Fibroblast of pulmonary artery (primary cell): ENCODE measurements at regions not wholly inside any gene's neighbourhood (a gene's known extent, or its start where the extent isn't known, plus 50 kb on each side); places are given as distances from the start of the nearest gene placed in this dataset.

Experiments used
- DNase-seq: peaks from one replicate; pipeline ENCODE4 v3.0.0-alpha.2; 2010; ENCODE audit warnings: low read depth
- H3K4me3 ChIP-seq: replicated peaks from 2 replicates; pipeline ENCODE4 v1.5.1; 2011; ENCODE audit warnings: low read depth, mild to moderate bottlenecking, control low read depth, low read length, moderate library complexity
- TF ChIP-seq, protein P1 (sequence below): IDR thresholded peaks from 2 replicates; pipeline ENCODE4 v1.5.1; 2011; ENCODE audit warnings: mild to moderate bottlenecking, control low read depth, low read length, inconsistent platforms; ENCODE audit errors: missing control alignments

DNA sequence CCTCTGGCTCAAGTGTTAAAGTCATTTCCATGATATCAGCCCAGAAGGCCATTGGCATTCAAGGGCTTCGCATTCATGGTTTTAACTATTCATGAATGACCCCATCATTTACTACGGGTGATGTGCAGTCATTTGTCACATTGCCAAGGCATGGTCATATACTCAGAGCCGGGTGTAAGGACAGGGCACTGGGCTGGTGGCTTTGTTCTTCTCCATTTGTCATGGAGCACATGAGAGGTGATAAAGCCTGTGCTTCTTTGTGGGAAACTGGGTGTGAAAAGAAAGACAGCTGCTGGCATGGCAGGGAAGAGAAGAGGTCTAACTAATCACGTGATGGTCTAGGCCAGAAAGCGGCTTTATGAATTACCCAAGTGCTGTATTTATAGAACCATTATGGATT is 132.2 kb upstream of the PLXNA4 start:
- no peak for DNase-seq
- H3K4me3 ChIP-seq, result no peak overlapping the region
- TF ChIP-seq, protein P1, sequence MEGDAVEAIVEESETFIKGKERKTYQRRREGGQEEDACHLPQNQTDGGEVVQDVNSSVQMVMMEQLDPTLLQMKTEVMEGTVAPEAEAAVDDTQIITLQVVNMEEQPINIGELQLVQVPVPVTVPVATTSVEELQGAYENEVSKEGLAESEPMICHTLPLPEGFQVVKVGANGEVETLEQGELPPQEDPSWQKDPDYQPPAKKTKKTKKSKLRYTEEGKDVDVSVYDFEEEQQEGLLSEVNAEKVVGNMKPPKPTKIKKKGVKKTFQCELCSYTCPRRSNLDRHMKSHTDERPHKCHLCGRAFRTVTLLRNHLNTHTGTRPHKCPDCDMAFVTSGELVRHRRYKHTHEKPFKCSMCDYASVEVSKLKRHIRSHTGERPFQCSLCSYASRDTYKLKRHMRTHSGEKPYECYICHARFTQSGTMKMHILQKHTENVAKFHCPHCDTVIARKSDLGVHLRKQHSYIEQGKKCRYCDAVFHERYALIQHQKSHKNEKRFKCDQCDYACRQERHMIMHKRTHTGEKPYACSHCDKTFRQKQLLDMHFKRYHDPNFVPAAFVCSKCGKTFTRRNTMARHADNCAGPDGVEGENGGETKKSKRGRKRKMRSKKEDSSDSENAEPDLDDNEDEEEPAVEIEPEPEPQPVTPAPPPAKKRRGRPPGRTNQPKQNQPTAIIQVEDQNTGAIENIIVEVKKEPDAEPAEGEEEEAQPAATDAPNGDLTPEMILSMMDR, result no peak

DNA sequence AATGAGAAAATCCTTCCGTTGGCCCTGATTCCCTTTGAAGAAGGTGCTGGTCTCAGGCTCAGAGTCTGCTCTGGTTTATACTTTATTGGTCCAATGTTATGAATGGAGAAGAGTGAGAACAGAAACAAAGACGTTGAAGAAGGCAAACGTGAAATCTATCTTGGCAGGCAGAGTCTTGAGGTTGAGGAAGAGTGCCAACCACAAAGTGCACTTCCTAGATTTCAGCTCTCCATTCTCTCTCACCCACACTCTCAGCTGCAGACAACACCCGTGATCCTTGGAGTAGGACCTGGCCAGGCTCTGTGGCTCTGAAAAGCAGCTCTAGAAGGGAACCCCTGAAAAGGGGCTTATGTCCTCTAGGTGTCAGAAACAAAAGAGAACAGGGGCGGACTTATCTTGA is 128.9 kb upstream of the PLXNA4 start:
- DNase-seq, result no peak
- H3K4me3 ChIP-seq, result no peak overlapping the region
- TF ChIP-seq, protein P1, result no peak

DNA sequence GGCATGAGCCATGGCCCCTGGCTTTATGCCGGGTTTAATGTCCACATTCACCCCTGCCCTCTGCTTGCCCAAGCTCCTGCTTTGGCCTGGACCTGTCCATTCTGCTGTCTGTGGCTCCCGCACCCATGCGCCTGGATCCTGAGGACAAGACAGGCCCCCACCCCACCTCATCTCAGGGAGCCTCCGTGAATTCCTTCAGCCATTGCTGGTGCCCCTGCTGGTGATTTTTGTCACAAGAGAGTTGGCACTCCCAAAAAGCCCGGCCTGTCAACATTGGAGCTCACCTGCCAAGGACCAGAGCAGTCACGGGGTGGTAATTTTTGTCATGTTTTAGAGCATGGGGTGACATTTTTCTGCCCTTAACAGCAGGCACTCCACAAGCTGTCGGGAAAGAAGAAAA is 127.5 kb upstream of the PLXNA4 start:
- no peak overlapping the region for H3K4me3 ChIP-seq
- DNase-seq, result no peak
- TF ChIP-seq, protein P1, result no peak

DNA sequence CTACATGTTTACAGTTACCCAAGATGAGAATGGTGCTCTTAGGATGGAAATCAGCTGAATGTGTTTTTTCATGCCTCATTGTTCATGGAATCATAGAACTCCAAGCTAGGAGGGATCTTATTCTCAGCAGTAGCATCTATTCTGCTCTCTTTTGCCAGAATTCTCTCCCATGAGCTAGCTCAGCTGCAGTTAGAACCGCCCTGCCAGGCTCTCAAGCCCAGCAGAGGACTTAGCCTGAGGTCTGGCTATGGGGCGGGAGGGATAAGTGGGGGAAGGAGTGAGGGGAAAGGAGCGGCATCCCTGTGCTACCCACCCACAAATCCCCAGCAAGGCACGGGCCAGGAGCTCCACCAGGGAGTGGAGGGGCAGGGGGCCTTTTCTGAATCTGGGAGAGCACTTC is 120.7 kb upstream of the PLXNA4 start:
- no peak for DNase-seq
- H3K4me3 ChIP-seq, result no peak overlapping the region
- TF ChIP-seq, protein P1, result no peak

DNA sequence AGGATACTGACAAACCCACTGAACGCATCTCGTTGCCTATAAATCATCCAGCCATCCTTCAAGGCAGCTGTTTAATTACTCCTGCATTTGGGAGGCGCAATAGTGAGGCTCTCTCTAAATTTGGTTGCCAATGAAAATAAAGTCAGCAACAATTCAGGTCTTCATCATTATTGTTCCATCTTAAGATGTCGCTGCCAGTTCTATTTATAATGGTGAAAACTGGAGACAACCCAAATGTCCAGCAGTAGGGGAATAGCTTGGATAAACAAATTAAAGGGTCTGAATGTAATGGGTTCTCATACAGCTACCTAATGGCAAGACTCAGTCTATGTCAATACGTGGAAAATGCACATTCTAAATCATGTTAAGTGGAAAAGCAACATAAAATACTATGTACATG is 120.1 kb upstream of the PLXNA4 start:
- TF ChIP-seq, protein P1, result no peak
- no peak for DNase-seq
- H3K4me3 ChIP-seq, result no peak overlapping the region

DNA sequence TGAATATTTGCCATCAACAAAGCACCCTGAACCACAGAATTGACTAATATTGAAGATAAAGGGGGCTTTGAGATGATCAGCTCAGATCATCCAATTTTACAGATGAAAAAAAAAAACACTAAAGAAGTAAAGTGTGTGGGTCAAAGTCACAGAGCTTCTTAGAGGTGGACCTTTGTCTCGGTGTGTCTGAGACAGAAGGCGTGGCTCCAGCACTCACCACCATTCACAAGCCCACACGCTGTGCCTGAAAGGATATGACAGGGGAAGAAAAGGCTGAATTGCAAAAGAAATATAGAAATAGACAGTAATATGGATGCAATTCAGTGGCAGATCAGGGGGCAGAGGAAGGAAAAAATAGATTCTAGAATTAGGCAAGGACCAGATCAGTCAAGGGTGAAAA is 114.9 kb upstream of the PLXNA4 start:
- TF ChIP-seq, protein P1, result no peak
- DNase-seq, result no peak
- H3K4me3 ChIP-seq, result no peak overlapping the region

DNA sequence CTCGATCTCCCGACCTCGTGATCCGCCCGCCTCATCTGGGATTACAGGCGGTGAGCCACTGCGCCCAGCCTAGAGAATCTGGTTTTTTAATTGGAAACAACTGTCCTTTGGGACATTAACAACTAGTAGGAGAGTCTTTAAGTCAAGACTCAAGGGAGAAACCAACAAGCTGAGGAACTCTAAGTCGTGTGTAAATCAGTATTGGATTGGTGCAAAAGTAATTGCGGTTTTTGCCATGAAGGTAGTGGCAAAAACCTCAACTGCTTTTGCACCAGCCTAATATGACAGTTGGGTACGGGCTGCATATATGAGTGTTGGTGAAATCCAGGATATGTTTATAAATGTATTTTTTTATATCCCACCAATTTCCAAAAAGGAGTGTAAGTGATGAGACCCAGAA is 113.9 kb upstream of the PLXNA4 start:
- TF ChIP-seq, protein P1, result no peak
- DNase-seq, result no peak
- no peak overlapping the region for H3K4me3 ChIP-seq
